ENCODE measurements at regions not wholly inside any gene's neighbourhood (a gene's known extent, or its start where the extent isn't known, plus 50 kb on each side); places are given as distances from the start of the nearest gene placed in this dataset.

- TF ChIP-seq CTCF (IDR thresholded peaks at IDR 0.05; ENCODE audit: insufficient read depth, low read depth, low read length, missing control alignments), result no peak
- DNase-seq (ENCODE audit: low read depth), result no peak
- no peak overlapping the region for H3K4me3 ChIP-seq (ENCODE audit: low read depth, low read length)
These were observed 768.8 kb downstream of the STPG2 start for GRCh38 chr4:97374526-97374925.

DNA sequence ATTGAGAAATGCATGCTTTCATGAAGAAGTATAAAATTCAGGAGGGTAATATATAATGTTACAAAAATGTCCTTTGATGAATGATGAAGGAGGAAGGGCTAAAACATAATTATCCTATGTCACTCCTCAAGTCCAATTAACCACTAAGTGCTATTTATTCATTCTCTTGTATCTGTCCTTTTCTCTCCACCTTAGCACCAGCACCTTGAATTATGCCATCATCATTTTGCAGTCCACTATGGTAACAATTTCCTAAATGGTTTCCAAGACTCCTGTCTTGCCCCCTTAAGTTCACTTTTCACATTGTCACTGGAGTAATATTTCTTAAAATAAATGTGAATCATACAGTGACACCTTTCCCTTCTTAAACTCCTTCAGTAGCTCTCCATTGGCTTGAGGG, 756.3 kb downstream of the STPG2 start:
- no peak for TF ChIP-seq CTCF (IDR thresholded peaks at IDR 0.05; ENCODE audit: insufficient read depth, low read depth, low read length, missing control alignments)
- no peak for DNase-seq (ENCODE audit: low read depth)
- H3K4me3 ChIP-seq (ENCODE audit: low read depth, low read length), result no peak overlapping the region

GRCh38 chr4:97394653-97395052, 748.6 kb downstream of the STPG2 start:
- no peak for TF ChIP-seq CTCF (IDR thresholded peaks at IDR 0.05; ENCODE audit: insufficient read depth, low read depth, low read length, missing control alignments)
- no peak for DNase-seq (ENCODE audit: low read depth)
- no peak overlapping the region for H3K4me3 ChIP-seq (ENCODE audit: low read depth, low read length)

- no peak overlapping the region for H3K4me3 ChIP-seq (ENCODE audit: low read depth, low read length)
- TF ChIP-seq CTCF (IDR thresholded peaks at IDR 0.05; ENCODE audit: insufficient read depth, low read depth, low read length, missing control alignments), result no peak
- no peak for DNase-seq (ENCODE audit: low read depth)
These were observed 747.2 kb downstream of the STPG2 start for GRCh38 chr4:97396097-97396496.

- no peak for TF ChIP-seq CTCF (IDR thresholded peaks at IDR 0.05; ENCODE audit: insufficient read depth, low read depth, low read length, missing control alignments)
- DNase-seq (ENCODE audit: low read depth), result no peak
These were observed 746.7 kb downstream of the STPG2 start for GRCh38 chr4:97396605-97397004.

GRCh38 chr4:97404876-97405523, 738.3 kb downstream of the STPG2 start:
- no peak for TF ChIP-seq CTCF (IDR thresholded peaks at IDR 0.05; ENCODE audit: insufficient read depth, low read depth, low read length, missing control alignments)
- no peak overlapping the region for H3K4me3 ChIP-seq (ENCODE audit: low read depth, low read length)
- DNase-seq (ENCODE audit: low read depth), result no peak

More at GRCh38 chr4:97396605-97397004, 746.7 kb downstream of the STPG2 start:
- no peak overlapping the region for H3K4me3 ChIP-seq (ENCODE audit: low read depth, low read length)

DNA sequence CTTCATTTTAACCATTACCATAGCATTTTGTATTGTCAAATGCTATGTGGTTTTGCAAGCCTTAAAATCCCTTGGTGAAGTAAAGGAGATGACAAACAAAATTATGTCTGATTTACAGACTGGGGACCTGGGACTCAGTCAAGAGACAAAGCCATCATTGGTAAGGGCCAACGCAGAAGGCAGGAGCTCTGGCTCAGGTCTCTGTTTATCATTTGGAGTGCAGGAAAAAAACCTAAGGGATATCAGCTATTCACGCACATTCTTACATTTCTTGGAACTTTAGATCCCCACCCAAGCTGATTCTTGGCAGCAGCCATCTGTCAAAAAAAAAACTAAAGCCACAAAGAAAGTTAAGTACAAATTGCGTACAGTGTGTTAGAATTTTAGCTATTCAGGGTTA, 731.9 kb downstream of the STPG2 start:
- no peak overlapping the region for H3K4me3 ChIP-seq (ENCODE audit: low read depth, low read length)
- TF ChIP-seq CTCF (IDR thresholded peaks at IDR 0.05; ENCODE audit: insufficient read depth, low read depth, low read length, missing control alignments), result no peak
- DNase-seq (ENCODE audit: low read depth), result no peak
